IPS DF 6.9 (cell line): ENCODE measurements at regions not wholly inside any gene's neighbourhood (a gene's known extent, or its start where the extent isn't known, plus 50 kb on each side); places are given as distances from the start of the nearest gene placed in this dataset.

Experiments used
- DNase-seq: peaks from one replicate; pipeline ENCODE4 v3.0.0-alpha.2; 2013; ENCODE audit warnings: low read depth, low spot score
- H3K27ac ChIP-seq: one replicate; pipeline ENCODE4 v1.5.1; 2013; ENCODE audit warnings: low read length, control low read depth
- H3K27me3 ChIP-seq: 2 replicates; pipeline ENCODE4 v1.6.1; 2013; ENCODE audit warnings: mild to moderate bottlenecking, low read length; ENCODE audit not compliant: control insufficient read depth, insufficient read depth
- H3K36me3 ChIP-seq: 2 replicates; pipeline ENCODE4 v1.6.1; 2013; ENCODE audit warnings: low read length; ENCODE audit not compliant: control insufficient read depth, insufficient read depth
- H3K4me1 ChIP-seq: 2 replicates; pipeline ENCODE4 v1.6.1; 2013; ENCODE audit warnings: low read length; ENCODE audit not compliant: control insufficient read depth, insufficient read depth
- H3K4me3 ChIP-seq: 2 replicates; pipeline ENCODE4 v1.5.1; 2013; ENCODE audit warnings: mild to moderate bottlenecking, low read length
- H3K9me3 ChIP-seq: 2 replicates; pipeline ENCODE4 v1.6.1; 2013; ENCODE audit warnings: low read length, inconsistent platforms; ENCODE audit not compliant: control insufficient read depth, insufficient read depth
- WGBS: extraction: QIAGEN DNeasy Blood & Tissue Kit; methylation state at CpG from one replicate; pipeline ENCODE4 v1.1.7; 2013; ENCODE audit warnings: mixed read lengths, missing lambda C conversion rate; ENCODE audit not compliant: insufficient read length, insufficient coverage; 5-methylcytosine and 5-hydroxymethylcytosine counted together

DNA sequence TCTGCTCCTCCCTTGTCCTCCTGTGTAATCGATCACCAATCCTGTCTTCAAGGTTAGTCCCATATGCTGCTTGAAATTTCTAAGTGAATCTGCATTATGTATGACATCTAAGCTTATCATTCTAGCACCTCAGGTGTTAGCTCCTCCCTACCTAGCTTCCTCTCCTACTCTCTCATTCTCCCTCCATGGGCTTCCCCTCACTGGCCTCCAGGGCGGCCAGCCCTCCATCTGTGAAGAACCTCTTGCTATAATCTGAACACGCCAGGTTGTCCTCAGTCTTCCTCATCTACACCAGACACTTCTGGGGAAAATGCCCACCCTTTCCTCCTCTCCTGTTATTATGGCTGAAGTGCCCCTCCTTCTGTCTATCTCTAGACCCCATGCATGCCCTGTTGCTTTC is 599.3 kb upstream of the KLF4 start:
- Histone ChIP-seq H3K27ac (no peak overlapping the region), H3K36me3 (no peaks in the 10 kb centered on the region), H3K4me3 (no peak overlapping the region), H3K4me1 (peaks cover 4% of the 10 kb centered on the region; the same call in 1 of the 2 replicates), H3K9me3 (no peaks in the 10 kb centered on the region), H3K27me3 (peaks cover 1% of the 10 kb centered on the region; the same call in 1 of the 2 replicates)
- no CpG with 5 or more reads among the region's 3 CpGs for WGBS
- DNase-seq = no peak

GRCh38 chr9:108087781-108088180 is 598.2 kb upstream of the KLF4 start:
- Histone ChIP-seq H3K36me3 (no peaks in the 10 kb centered on the region), H3K27me3 (peaks cover 1% of the 10 kb centered on the region; the same call in 1 of the 2 replicates), H3K9me3 (no peaks in the 10 kb centered on the region), H3K27ac (no peak overlapping the region), H3K4me3 (no peak overlapping the region), H3K4me1 (peaks cover 4% of the 10 kb centered on the region; the same call in 1 of the 2 replicates)
- DNase-seq = no peak
- whole genome bisulfite sequencing = no CpG with 5 or more reads among the region's 5 CpGs

DNA sequence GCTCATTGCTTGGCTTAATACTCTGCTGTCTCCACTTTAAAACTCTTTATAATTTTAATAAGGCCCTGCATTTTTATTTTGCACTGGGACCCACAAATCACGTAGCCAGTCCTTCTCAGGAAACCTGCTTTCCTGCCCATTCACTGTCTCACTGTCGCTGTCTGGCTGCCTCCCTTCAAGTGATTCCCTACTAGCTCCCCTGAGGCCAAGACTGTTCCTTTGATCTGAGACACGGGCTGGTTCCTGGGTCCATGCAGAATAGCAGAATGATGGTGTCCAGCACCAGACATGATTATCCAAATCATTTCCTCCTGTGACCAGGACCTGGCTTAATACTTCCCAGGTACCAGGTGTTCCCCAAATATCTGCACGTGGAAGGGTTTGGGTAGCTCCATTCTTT is 597.1 kb upstream of the KLF4 start:
- Histone ChIP-seq H3K4me3 (no peak overlapping the region), H3K27ac (no peak overlapping the region), H3K4me1 (peaks cover 4% of the 10 kb centered on the region; the same call in 1 of the 2 replicates), H3K9me3 (no peaks in the 10 kb centered on the region), H3K27me3 (peaks cover 1% of the 10 kb centered on the region; the same call in 1 of the 2 replicates), H3K36me3 (no peaks in the 10 kb centered on the region)
- no CpG with 5 or more reads among the region's 4 CpGs for WGBS
- no peak for DNase-seq

GRCh38 chr9:108085294-108085693 is 595.7 kb upstream of the KLF4 start:
- H3K9me3 ChIP-seq = no peaks in the 10 kb centered on the region
- H3K4me3 ChIP-seq = no peak overlapping the region
- peaks cover 1% of the 10 kb centered on the region; the same call in 1 of the 2 replicates for H3K27me3 ChIP-seq
- no peak for DNase-seq
- no peaks in the 10 kb centered on the region for H3K36me3 ChIP-seq
- no CpG with 5 or more reads among the region's 6 CpGs for WGBS
- no peak overlapping the region for H3K27ac ChIP-seq
- peaks cover 4% of the 10 kb centered on the region; the same call in 1 of the 2 replicates for H3K4me1 ChIP-seq

DNA sequence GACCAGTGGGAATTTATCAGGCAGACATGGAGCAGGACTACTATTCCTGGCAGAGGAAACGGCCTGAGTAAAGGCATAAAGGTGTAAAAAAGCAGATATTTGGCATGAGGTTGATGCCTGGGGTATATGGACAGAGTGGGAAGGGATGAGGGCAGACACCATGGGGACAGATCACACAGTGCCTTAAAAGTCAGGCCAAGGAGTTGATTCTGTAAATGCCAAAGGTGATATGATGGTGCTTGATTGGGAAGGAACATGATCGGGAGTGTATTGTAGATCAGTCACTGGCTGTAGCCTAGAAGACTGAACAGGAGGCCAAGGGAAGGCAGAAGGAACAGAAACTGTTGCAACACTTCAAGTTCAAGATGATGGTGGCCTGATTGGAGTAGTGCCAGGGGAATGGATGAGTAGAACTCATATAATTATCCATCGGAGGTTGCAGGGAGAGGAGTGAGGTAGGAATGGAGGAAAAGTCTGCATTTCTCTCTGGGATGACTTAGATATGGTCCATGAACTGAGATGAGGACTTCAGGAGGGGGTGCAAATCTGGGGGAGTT is 594.3 kb upstream of the KLF4 start:
- Histone ChIP-seq H3K9me3 (no peaks in the 10 kb centered on the region), H3K36me3 (no peaks in the 10 kb centered on the region), H3K4me1 (peaks cover 4% of the 10 kb centered on the region; the same call in 1 of the 2 replicates), H3K27ac (no peak overlapping the region), H3K4me3 (no peak overlapping the region), H3K27me3 (peaks cover 1% of the 10 kb centered on the region; the same call in 1 of the 2 replicates)
- DNase-seq = no peak
- no CpG with 5 or more reads among the region's 3 CpGs for WGBS

- H3K9me3 ChIP-seq = no peaks in the 10 kb centered on the region
- H3K4me1 ChIP-seq = peaks cover 5% of the 10 kb centered on the region
- no peaks in the 10 kb centered on the region for H3K36me3 ChIP-seq
- H3K27me3 ChIP-seq = peaks cover 1% of the 10 kb centered on the region; the same call in 1 of the 2 replicates
- no peak for DNase-seq
- WGBS = no CpG with 5 or more reads among the region's 6 CpGs
- H3K4me3 ChIP-seq = no peak overlapping the region
- H3K27ac ChIP-seq = no peak overlapping the region
Observed at GRCh38 chr9:108083160-108083750, 593.7 kb upstream of the KLF4 start.

GRCh38 chr9:108081112-108081511 is 591.5 kb upstream of the KLF4 start:
- H3K9me3 ChIP-seq = no peaks in the 10 kb centered on the region
- H3K27me3 ChIP-seq = 0 out of 2 replicates have a peak, but pooled peaks cover 1% of the 10 kb centered on the region
- H3K4me3 ChIP-seq = no peak overlapping the region
- H3K4me1 ChIP-seq = peaks cover 1% of the 10 kb centered on the region; the same call in 1 of the 2 replicates
- no peak overlapping the region for H3K27ac ChIP-seq
- DNase-seq = no peak
- H3K36me3 ChIP-seq = no peaks in the 10 kb centered on the region

- Histone ChIP-seq H3K36me3 (no peaks in the 10 kb centered on the region), H3K4me1 (peaks cover 1% of the 10 kb centered on the region; the same call in 1 of the 2 replicates), H3K27ac (no peak overlapping the region), H3K27me3 (no peaks in the 10 kb centered on the region), H3K4me3 (no peak overlapping the region), H3K9me3 (no peaks in the 10 kb centered on the region)
- no peak for DNase-seq
- no CpG with 5 or more reads among the region's 3 CpGs for WGBS
Observed at GRCh38 chr9:108080285-108080684, 590.7 kb upstream of the KLF4 start.

DNA sequence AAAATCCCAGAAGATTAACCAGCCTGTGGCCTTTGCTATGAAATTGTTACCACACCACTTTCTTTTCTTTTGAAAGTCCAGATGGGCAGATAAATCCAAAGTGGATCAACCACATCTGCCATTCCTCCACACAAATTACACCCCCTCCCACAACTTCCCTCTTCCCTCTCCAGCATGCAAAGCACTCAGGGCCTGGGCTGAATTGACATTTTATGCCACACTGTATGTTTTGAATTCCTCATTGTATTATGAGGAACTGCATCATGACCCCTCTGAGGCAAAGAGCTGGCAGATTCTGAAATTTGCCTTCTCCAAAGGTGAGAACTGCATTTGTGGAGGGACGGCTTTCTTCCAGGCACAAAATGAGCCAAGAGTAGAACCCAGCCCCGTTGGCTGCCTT is 589.2 kb upstream of the KLF4 start:
- peaks cover 3% of the 10 kb centered on the region; the same call in 1 of the 2 replicates for H3K4me1 ChIP-seq
- no peak for DNase-seq
- WGBS = no CpG with 5 or more reads among the region's 2 CpGs
- H3K4me3 ChIP-seq = no peak overlapping the region
- H3K36me3 ChIP-seq = no peaks in the 10 kb centered on the region
- H3K27me3 ChIP-seq = no peaks in the 10 kb centered on the region
- H3K27ac ChIP-seq = no peak overlapping the region
- no peaks in the 10 kb centered on the region for H3K9me3 ChIP-seq

GRCh38 chr9:108078375-108078774 is 588.8 kb upstream of the KLF4 start:
- H3K36me3 ChIP-seq = no peaks in the 10 kb centered on the region
- H3K27me3 ChIP-seq = no peaks in the 10 kb centered on the region
- peaks cover 3% of the 10 kb centered on the region; the same call in 1 of the 2 replicates for H3K4me1 ChIP-seq
- WGBS = no CpG with 5 or more reads among the region's 8 CpGs
- no peak for DNase-seq
- H3K27ac ChIP-seq = no peak overlapping the region
- no peak overlapping the region for H3K4me3 ChIP-seq
- no peaks in the 10 kb centered on the region for H3K9me3 ChIP-seq

DNA sequence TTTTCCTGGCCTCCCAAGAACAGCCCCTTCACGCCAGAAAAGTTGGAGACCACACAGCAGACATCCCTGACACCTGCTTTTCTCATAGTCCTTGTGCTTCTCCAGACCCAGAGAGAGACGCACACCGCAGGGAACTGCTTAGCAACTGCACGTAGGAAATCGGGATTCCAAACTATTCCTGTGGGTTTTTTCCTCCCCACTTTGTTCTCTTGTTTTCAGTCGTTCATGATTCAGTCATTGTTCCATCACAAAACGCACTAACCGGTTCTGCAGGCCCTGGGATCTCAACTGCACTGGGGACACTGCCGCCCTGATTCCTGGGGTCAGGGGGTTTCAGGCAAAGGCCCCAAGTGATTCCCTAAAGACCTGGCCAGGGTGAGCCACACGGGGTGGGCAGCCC is 588.0 kb upstream of the KLF4 start:
- H3K36me3 ChIP-seq = no peaks in the 10 kb centered on the region
- H3K4me1 ChIP-seq = peaks cover 3% of the 10 kb centered on the region; the same call in 1 of the 2 replicates
- WGBS = no CpG with 5 or more reads among the region's 10 CpGs
- H3K4me3 ChIP-seq = no peak overlapping the region
- H3K27ac ChIP-seq = no peak overlapping the region
- no peaks in the 10 kb centered on the region for H3K27me3 ChIP-seq
- no peaks in the 10 kb centered on the region for H3K9me3 ChIP-seq
- no peak for DNase-seq
